IMR-90 (cell line): ENCODE measurements at regions not wholly inside any gene's neighbourhood (a gene's known extent, or its start where the extent isn't known, plus 50 kb on each side); places are given as distances from the start of the nearest gene placed in this dataset.

Experiments
- ATAC-seq: fragments of 200-7000 bp; cut with Tn5 transposase; 2 replicates; pipeline ENCODE4 v1.9.1; 2020; ENCODE audit warnings: low read depth, mild to moderate bottlenecking, moderate library complexity
- BruUV-seq: library from RNA; stranded (reverse); fragments of 400-500 nt; replicated peaks from 2 replicates; lab custom pipeline; 2021; lab: Mats Ljungman, UMichigan
- CTCF ChIA-PET: fragments of 300-600 bp; formaldehyde crosslinking; extraction: SDS; loops from one replicate; lab custom pipeline; 2021; ENCODE audit warnings: antibody characterized with exemption; lab: Yijun Ruan, JAX
- POLR2A ChIA-PET: fragments of 300-600 bp; sonication (Branson Sonifier 250); formaldehyde crosslinking; loops from one replicate; lab custom pipeline; 2022; ENCODE audit warnings: antibody characterized with exemption; ENCODE audit not compliant: unreplicated experiment; lab: Charles Lee
- DNase-seq: peaks from one replicate; pipeline ENCODE4 v3.0.0; 2013
- H2AFZ ChIP-seq: replicated peaks from 2 replicates; pipeline ENCODE3; 2013; ENCODE audit warnings: low read length, mild to moderate bottlenecking; ENCODE audit not compliant: poor library complexity
- H2AK5ac ChIP-seq: 2 replicates; pipeline ENCODE4 v1.6.1; 2013; ENCODE audit warnings: low read depth, low read length, inconsistent platforms
- H2AK9ac ChIP-seq: replicated peaks from 2 replicates; pipeline ENCODE3; 2013; ENCODE audit warnings: mild to moderate bottlenecking, low read depth, low read length, moderate library complexity; ENCODE audit not compliant: poor library complexity
- H2BK120ac ChIP-seq: 2 replicates; pipeline ENCODE4 v1.6.1; 2013; ENCODE audit warnings: low read depth, low read length, inconsistent platforms
- H2BK15ac ChIP-seq: 3 replicates; pipeline ENCODE4 v1.6.1; 2013; ENCODE audit warnings: low read depth, low read length, inconsistent platforms
- H2BK20ac ChIP-seq: 2 replicates; pipeline ENCODE4 v1.6.1; 2013; ENCODE audit warnings: low read depth, mild to moderate bottlenecking, inconsistent platforms, low read length, moderate library complexity
- H2BK5ac ChIP-seq: 2 replicates; pipeline ENCODE4 v1.6.1; 2013; ENCODE audit warnings: mild to moderate bottlenecking, low read depth, low read length, inconsistent platforms; ENCODE audit not compliant: poor library complexity, severe bottlenecking
- H3K14ac ChIP-seq: replicated peaks from 2 replicates; pipeline ENCODE4 v1.6.1; 2013; ENCODE audit warnings: low read depth, low read length, inconsistent platforms
- H3K18ac ChIP-seq: 2 replicates; pipeline ENCODE4 v1.6.1; 2013; ENCODE audit warnings: low read depth, low read length, control low read depth
- H3K23ac ChIP-seq: 2 replicates; pipeline ENCODE4 v1.6.1; 2013; ENCODE audit warnings: low read depth, low read length, inconsistent platforms
- H3K27ac ChIP-seq: 2 replicates; pipeline ENCODE4 v1.5.1; 2013; ENCODE audit warnings: mild to moderate bottlenecking, control low read depth, low read length; ENCODE audit not compliant: insufficient read depth
- H3K27me3 ChIP-seq: 2 replicates; pipeline ENCODE4 v1.6.1; 2013; ENCODE audit warnings: low read length; ENCODE audit not compliant: control insufficient read depth, insufficient read depth
- H3K36me3 ChIP-seq: 2 replicates; pipeline ENCODE4 v1.6.1; 2013; ENCODE audit warnings: low read length, mixed read lengths; ENCODE audit not compliant: control insufficient read depth, insufficient read depth
- H3K4ac ChIP-seq: 2 replicates; pipeline ENCODE4 v1.6.1; 2013; ENCODE audit warnings: low read depth, low read length, inconsistent platforms
- H3K4me1 ChIP-seq: 2 replicates; pipeline ENCODE4 v1.6.1; 2013; ENCODE audit warnings: low read length, mixed read lengths; ENCODE audit not compliant: control insufficient read depth, insufficient read depth
- H3K4me2 ChIP-seq: 2 replicates; pipeline ENCODE4 v1.6.1; 2013; ENCODE audit warnings: low read depth, mild to moderate bottlenecking, control low read depth, low read length, moderate library complexity
- H3K4me3 ChIP-seq: 2 replicates; pipeline ENCODE4 v1.5.1; 2013; ENCODE audit warnings: low read depth, mild to moderate bottlenecking, control low read depth, low read length, moderate library complexity; ENCODE audit not compliant: insufficient read depth
- H3K56ac ChIP-seq: 2 replicates; pipeline ENCODE4 v1.6.1; 2013; ENCODE audit warnings: low read length, inconsistent platforms; ENCODE audit not compliant: insufficient read depth; ENCODE audit errors: extremely low read depth
- H3K79me1 ChIP-seq, 2 experiments: 2 replicates each; pipeline ENCODE4 v1.6.1; 2013; ENCODE audit warnings: low read length in 2 of 2, inconsistent platforms in 1 of 2, low read depth in 1 of 2
- H3K9ac ChIP-seq: 2 replicates; pipeline ENCODE4 v1.6.1; 2013; ENCODE audit warnings: low read depth, low read length, control low read depth
- H3K9me1 ChIP-seq: 2 replicates; pipeline ENCODE4 v1.6.1; 2013; ENCODE audit warnings: low read length, inconsistent platforms; ENCODE audit not compliant: insufficient read depth
- H3K9me3 ChIP-seq: 2 replicates; pipeline ENCODE4 v1.6.1; 2013; ENCODE audit warnings: low read length; ENCODE audit not compliant: control insufficient read depth, insufficient read depth
- H4K20me1 ChIP-seq: 2 replicates; pipeline ENCODE4 v1.6.1; 2013; ENCODE audit warnings: low read length, inconsistent platforms; ENCODE audit not compliant: insufficient read depth
- H4K5ac ChIP-seq: 2 replicates; pipeline ENCODE4 v1.6.1; 2013; ENCODE audit warnings: mild to moderate bottlenecking, low read depth, low read length, control low read depth
- H4K8ac ChIP-seq, 2 experiments: 2 replicates each; pipeline ENCODE4 v1.6.1; 2013; ENCODE audit warnings: low read depth in 2 of 2, low read length in 2 of 2, control low read depth in 1 of 2, inconsistent platforms in 1 of 2
- H4K91ac ChIP-seq: 2 replicates; pipeline ENCODE4 v1.6.1; 2013; ENCODE audit warnings: low read depth, low read length, inconsistent platforms; ENCODE audit not compliant: insufficient read depth
- BHLHE40 ChIP-seq: fragments of 150-350 bp; IDR thresholded peaks from 2 replicates; pipeline ENCODE4 v1.6.1; 2016; ENCODE audit warnings: mild to moderate bottlenecking, low read depth, low read length
- CEBPB ChIP-seq: IDR thresholded peaks from 2 replicates; pipeline ENCODE4 v1.6.1; 2012; ENCODE audit warnings: low read depth, low read length, improper control_type of control experiment
- CHD1 ChIP-seq: IDR thresholded peaks from 2 replicates; pipeline ENCODE4 v1.6.1; 2012; ENCODE audit warnings: low read depth, low read length, improper control_type of control experiment
- CTCF ChIP-seq: conservative IDR thresholded peaks from 2 replicates; pipeline ENCODE4 v1.5.1; 2012; ENCODE audit warnings: mild to moderate bottlenecking, low read depth, low read length, improper control_type of control experiment
- ELK1 ChIP-seq: fragments of 150-350 bp; IDR thresholded peaks from 2 replicates; pipeline ENCODE4 v1.6.1; 2016; ENCODE audit warnings: low read depth, mild to moderate bottlenecking, low read length, moderate library complexity, borderline replicate concordance
- MAFK ChIP-seq: IDR thresholded peaks from 2 replicates; pipeline ENCODE4 v1.6.1; 2012; ENCODE audit warnings: low read depth, low read length, improper control_type of control experiment
- MAZ ChIP-seq: IDR thresholded peaks from 2 replicates; pipeline ENCODE4 v1.6.1; 2012; ENCODE audit warnings: low read depth, mild to moderate bottlenecking, low read length, improper control_type of control experiment, moderate library complexity, borderline replicate concordance
- MXI1 ChIP-seq: IDR thresholded peaks from 2 replicates; pipeline ENCODE4 v1.6.1; 2012; ENCODE audit warnings: low read depth, mild to moderate bottlenecking, low read length, moderate library complexity, borderline replicate concordance
- NFE2L2 ChIP-seq: fragments of 150-350 bp; IDR thresholded peaks from 2 replicates; pipeline ENCODE4 v1.6.1; 2016; ENCODE audit warnings: low read depth, mild to moderate bottlenecking, low read length
- POLR2A ChIP-seq: IDR thresholded peaks from 2 replicates; pipeline ENCODE4 v1.6.1; 2012; ENCODE audit warnings: mild to moderate bottlenecking, low read depth, low read length
- RAD21 ChIP-seq: IDR thresholded peaks from 2 replicates; pipeline ENCODE4 v1.6.1; 2012; ENCODE audit warnings: low read length, improper control_type of control experiment
- RCOR1 ChIP-seq: IDR thresholded peaks from 2 replicates; pipeline ENCODE4 v1.6.1; 2012; ENCODE audit warnings: mild to moderate bottlenecking, low read length, improper control_type of control experiment; ENCODE audit not compliant: insufficient replicate concordance
- RFX5 ChIP-seq: IDR thresholded peaks from 2 replicates; pipeline ENCODE4 v1.8.0; 2012; ENCODE audit warnings: low read depth, mild to moderate bottlenecking, low read length, moderate library complexity
- USF2 ChIP-seq: fragments of 150-350 bp; IDR thresholded peaks from 2 replicates; pipeline ENCODE4 v1.6.1; 2017; ENCODE audit warnings: mild to moderate bottlenecking, antibody characterized with exemption, low read length, low read depth
- WGBS, 2 experiments: methylation state at CpG; one replicate each; pipeline versions ENCODE4 v1.1.5 to v1.1.7; 2013; ENCODE audit warnings: missing lambda C conversion rate in 2 of 2; ENCODE audit not compliant: insufficient read length in 1 of 2; ENCODE audit errors: extremely low coverage in 2 of 2; 5-methylcytosine and 5-hydroxymethylcytosine counted together
- dilution Hi-C: fragments of 300-500 bp; cut with HindIII; formaldehyde crosslinking; loops from one replicate; pipeline ENCODE4 v1.14.3; 2018; ENCODE audit warnings: low sequenced_read_pairs; ENCODE audit not compliant: unreplicated experiment
- in situ Hi-C: fragments of 300-500 bp; cut with MboI; formaldehyde crosslinking; loops from 3 replicates; pipeline ENCODE4 v1.14.3; 2019; ENCODE audit warnings: low sequenced_read_pairs, inconsistent platforms, mixed read lengths
- intact Hi-C: fragments of 100-400 bp; cut with micrococcal nuclease; formaldehyde crosslinking; loops from 2 replicates; pipeline ENCODE4 v1.10.0; 2022

GRCh38 chr14:106789318-106789717 lies 1262.9 kb downstream of the TMEM121 start:
- no peak overlapping the region for H2AFZ ChIP-seq
- no peak overlapping the region for H3K18ac ChIP-seq
- H3K23ac ChIP-seq: no peak overlapping the region
- H3K9me3 ChIP-seq: peaks cover 19% of the 10 kb centered on the region
- ATAC-seq (no peak), DNase-seq (no peak)
- H3K27ac ChIP-seq: no peak overlapping the region
- no peaks in the 10 kb centered on the region for H3K9me1 ChIP-seq
- dilution Hi-C loops: no loop called here
- H2AK9ac ChIP-seq: no peak overlapping the region
- H3K14ac ChIP-seq: no peak overlapping the region
- H4K20me1 ChIP-seq: no peaks in the 10 kb centered on the region
- no peaks in the 10 kb centered on the region for H3K36me3 ChIP-seq
- H2AK5ac ChIP-seq: no peak overlapping the region
- no peak overlapping the region for H3K4ac ChIP-seq
- H3K56ac ChIP-seq: no peak overlapping the region
- no peak for TF ChIP-seq RFX5
- TF ChIP-seq CHD1: no peak
- TF ChIP-seq POLR2A: no peak
- TF ChIP-seq CTCF: no peak
- no peak for TF ChIP-seq RCOR1
- TF ChIP-seq BHLHE40: no peak
- TF ChIP-seq CEBPB: no peak
- no peak for TF ChIP-seq USF2
- TF ChIP-seq MAFK: no peak
- TF ChIP-seq MXI1: no peak
- no peak for TF ChIP-seq NFE2L2
- TF ChIP-seq ELK1: no peak
- no peak for TF ChIP-seq RAD21
- TF ChIP-seq MAZ: no peak
- H3K9ac ChIP-seq: no peak overlapping the region
- in situ Hi-C loops: no loop called here
- no peak overlapping the region for H4K5ac ChIP-seq
- no peaks in the 10 kb centered on the region for H3K4me1 ChIP-seq
- POLR2A ChIA-PET: no interaction called here
- no TSS peak for BruUV-seq
- H2BK5ac ChIP-seq: no peak overlapping the region
- no peak overlapping the region for H4K8ac ChIP-seq
- intact Hi-C loops: no loop called here
- no CpG with 5 or more reads among the region's 3 CpGs for WGBS, 2 experiments
- no peaks in the 10 kb centered on the region for H3K27me3 ChIP-seq
- no peaks in the 10 kb centered on the region for H3K79me1 ChIP-seq
- no peak overlapping the region for H3K4me3 ChIP-seq
- H2BK120ac ChIP-seq: no peak overlapping the region
- CTCF ChIA-PET: no interaction called here
- H4K91ac ChIP-seq: no peak overlapping the region
- no peak overlapping the region for H2BK15ac ChIP-seq
- H2BK20ac ChIP-seq: no peak overlapping the region
- H3K4me2 ChIP-seq: no peak overlapping the region
